NCI-H2081 (cell line): ENCODE measurements at regions not wholly inside any gene's neighbourhood (a gene's known extent, or its start where the extent isn't known, plus 50 kb on each side); places are given as distances from the start of the nearest gene placed in this dataset.
A peak's percentile ranks its signal among the peaks of the same experiment; 100 is the strongest.
"Not testable (repeated sequence)": the region's sequence is repeated elsewhere in the genome, so short reads cannot be mapped to it uniquely, and the experiment has no call there.

Experiments
- DNase-seq, 2 experiments: peaks; one replicate each; lab custom pipeline; 2025; lab: John Stamatoyannopoulos, UW

GRCh38 chr2:208608122-208608835 lies 201.7 kb downstream of the PTH2R start:
- DNase-seq = peak; percentile 14 to 67

- no peak for DNase-seq
Observed at GRCh38 chr2:208609166-208609804, 202.7 kb downstream of the PTH2R start.

GRCh38 chr2:208615675-208616074 lies 209.1 kb downstream of the PTH2R start:
- not testable (repeated sequence) for DNase-seq

- no peak for DNase-seq
Observed at GRCh38 chr2:208618220-208618619, 211.6 kb downstream of the PTH2R start.

GRCh38 chr2:208619993-208620392 lies 213.4 kb downstream of the PTH2R start:
- no peak for DNase-seq

GRCh38 chr2:208620487-208620978 lies 213.9 kb downstream of the PTH2R start:
- DNase-seq = no peak

GRCh38 chr2:208627110-208627884 lies 220.7 kb downstream of the PTH2R start:
- DNase-seq = no peak

- DNase-seq = no peak
Observed at GRCh38 chr2:208627916-208628315, 221.3 kb downstream of the PTH2R start.

GRCh38 chr2:208638059-208638458 lies 231.5 kb downstream of the PTH2R start:
- no peak for DNase-seq

- DNase-seq = no peak
Observed at GRCh38 chr2:208642125-208642779, 235.7 kb downstream of the PTH2R start.

GRCh38 chr2:208643145-208643544 lies 236.6 kb downstream of the PTH2R start:
- no peak for DNase-seq

- no peak for DNase-seq
Observed at GRCh38 chr2:208645226-208645625, 238.6 kb downstream of the PTH2R start.

- DNase-seq = no peak
Observed at GRCh38 chr2:208648368-208648767, 241.8 kb downstream of the PTH2R start.

- no peak for DNase-seq
Observed at GRCh38 chr2:208653383-208653782, 246.8 kb downstream of the PTH2R start.

GRCh38 chr2:208654056-208654455 lies 247.5 kb downstream of the PTH2R start:
- no peak for DNase-seq

- DNase-seq = peak in 1 of 2 experiments; percentile 2
Observed at GRCh38 chr2:208657468-208657867, 250.9 kb downstream of the PTH2R start.

- no peak for DNase-seq
Observed at GRCh38 chr2:208669394-208669793, 262.8 kb downstream of the PTH2R start.

- DNase-seq = no peak
Observed at GRCh38 chr2:208671284-208671683, 264.7 kb downstream of the PTH2R start.

GRCh38 chr2:208671886-208672680 lies 265.5 kb downstream of the PTH2R start:
- DNase-seq = no peak

- no peak for DNase-seq
Observed at GRCh38 chr2:208673631-208674030, 267.0 kb downstream of the PTH2R start.

- DNase-seq = no peak
Observed at GRCh38 chr2:208674919-208675318, 268.3 kb downstream of the PTH2R start.
